Astrocyte (in vitro differentiated cells and primary cell): ENCODE measurements at regions not wholly inside any gene's neighbourhood (a gene's known extent, or its start where the extent isn't known, plus 50 kb on each side); places are given as distances from the start of the nearest gene placed in this dataset.

ENCODE experiments used
- DNase-seq: peaks from one replicate; pipeline ENCODE4 v3.0.0-alpha.2; 2010; ENCODE audit warnings: low read depth
- FAIRE-seq: peaks from 2 replicates; lab custom pipeline; 2011; peaks lifted over from hg19 to GRCh38; lab: Jason Lieb, UNC
- H2AFZ ChIP-seq: 2 replicates; pipeline ENCODE4 v1.6.0; 2012; ENCODE audit warnings: low read depth, low read length, inconsistent platforms
- H3K27ac ChIP-seq: 2 replicates; pipeline ENCODE4 v1.5.1; 2011; ENCODE audit warnings: low read depth, low read length, inconsistent platforms
- H3K27me3 ChIP-seq: 2 replicates; pipeline ENCODE4 v1.6.0; 2011; ENCODE audit warnings: low read length, inconsistent platforms; ENCODE audit not compliant: insufficient read depth
- H3K36me3 ChIP-seq: 2 replicates; pipeline ENCODE4 v1.5.1; 2011; ENCODE audit warnings: low read length, inconsistent platforms; ENCODE audit not compliant: insufficient read depth
- H3K4me1 ChIP-seq: 2 replicates; pipeline ENCODE4 v1.5.1; 2011; ENCODE audit warnings: low read length, inconsistent platforms; ENCODE audit not compliant: insufficient read depth
- H3K4me2 ChIP-seq: 2 replicates; pipeline ENCODE4 v1.6.0; 2012; ENCODE audit warnings: low read length, inconsistent platforms
- H3K4me3 ChIP-seq: 2 replicates; pipeline ENCODE4 v1.5.1; 2011; ENCODE audit warnings: low read depth, mild to moderate bottlenecking, low read length, inconsistent platforms; ENCODE audit not compliant: insufficient read depth
- H3K79me2 ChIP-seq: 2 replicates; pipeline ENCODE4 v1.6.0; 2012; ENCODE audit warnings: mild to moderate bottlenecking, low read length, inconsistent platforms; ENCODE audit not compliant: insufficient read depth
- H3K9ac ChIP-seq: 2 replicates; pipeline ENCODE4 v1.6.0; 2012; ENCODE audit warnings: mild to moderate bottlenecking, low read length, inconsistent platforms
- H3K9me3 ChIP-seq: 2 replicates; pipeline ENCODE4 v1.5.1; 2012; ENCODE audit warnings: low read depth, mild to moderate bottlenecking, low read length, inconsistent platforms; ENCODE audit not compliant: insufficient read depth
- H4K20me1 ChIP-seq: 2 replicates; pipeline ENCODE4 v1.6.0; 2012; ENCODE audit warnings: low read length, inconsistent platforms; ENCODE audit not compliant: insufficient read depth
- H3K27ac Mint-ChIP-seq: one replicate; pipeline ENCODE4 v1.8.0; 2021; ENCODE audit warnings: mild to moderate bottlenecking, mixed read lengths; ENCODE audit not compliant: unreplicated experiment
- H3K27me3 Mint-ChIP-seq: one replicate; pipeline ENCODE4 v1.8.0; 2021; ENCODE audit warnings: low read depth, mixed read lengths; ENCODE audit not compliant: unreplicated experiment
- H3K36me3 Mint-ChIP-seq: one replicate; pipeline ENCODE4 v1.8.0; 2021; ENCODE audit warnings: low read depth, mixed read lengths; ENCODE audit not compliant: unreplicated experiment
- H3K4me1 Mint-ChIP-seq: one replicate; pipeline ENCODE4 v1.8.0; 2021; ENCODE audit warnings: low read depth, mixed read lengths; ENCODE audit not compliant: unreplicated experiment
- H3K4me3 Mint-ChIP-seq: one replicate; pipeline ENCODE4 v1.8.0; 2021; ENCODE audit warnings: mild to moderate bottlenecking, moderate library complexity, mixed read lengths; ENCODE audit not compliant: unreplicated experiment
- H3K9me3 Mint-ChIP-seq: one replicate; pipeline ENCODE4 v1.8.0; 2021; ENCODE audit warnings: mild to moderate bottlenecking, mixed read lengths; ENCODE audit not compliant: unreplicated experiment
- EZH2 ChIP-seq: IDR thresholded peaks from 2 replicates; pipeline ENCODE4 v1.6.1; 2012; ENCODE audit warnings: mild to moderate bottlenecking, low read length, inconsistent platforms; ENCODE audit not compliant: insufficient read depth
- TF ChIP-seq, protein P1 (sequence below): IDR thresholded peaks from 2 replicates; pipeline ENCODE4 v1.5.1; 2011; ENCODE audit warnings: low read depth, mild to moderate bottlenecking, inconsistent platforms, low read length, moderate library complexity; ENCODE audit not compliant: insufficient read depth

DNA sequence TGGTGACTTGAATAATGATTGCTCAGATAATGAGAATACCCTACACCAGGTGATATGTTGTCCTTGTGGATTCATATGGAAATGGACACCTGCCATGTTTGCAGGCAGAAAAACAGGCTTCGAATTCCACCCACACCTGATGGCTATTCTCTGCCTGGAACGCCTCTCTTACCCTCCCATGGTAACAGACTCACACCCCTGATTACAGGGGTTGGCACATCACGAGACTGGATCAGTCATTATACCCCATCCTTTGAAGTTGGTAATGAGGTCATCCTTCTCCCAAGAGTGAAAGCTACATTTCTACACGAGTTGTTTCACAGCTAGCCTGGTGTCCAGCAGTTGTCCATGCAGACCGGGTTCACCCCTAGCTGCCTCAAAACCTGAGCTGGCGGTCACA lies 71.4 kb upstream of the MBOAT2 start:
- Histone ChIP-seq H3K27ac (no peak overlapping the region), H3K4me3 (no peak overlapping the region), H3K36me3 (no peaks in the 10 kb centered on the region), H3K4me1 (peaks cover 5% of the 10 kb centered on the region), H3K9ac (no peak overlapping the region), H3K27me3 (no peaks in the 10 kb centered on the region), H3K9me3 (no peaks in the 10 kb centered on the region), H3K4me2 (no peak overlapping the region), H4K20me1 (no peaks in the 10 kb centered on the region), H3K79me2 (no peaks in the 10 kb centered on the region), H2AFZ (no peak overlapping the region)
- peaks cover 6% of the 10 kb centered on the region for H3K9me3 Mint-ChIP-seq
- no peak for DNase-seq
- TF ChIP-seq, protein P1, sequence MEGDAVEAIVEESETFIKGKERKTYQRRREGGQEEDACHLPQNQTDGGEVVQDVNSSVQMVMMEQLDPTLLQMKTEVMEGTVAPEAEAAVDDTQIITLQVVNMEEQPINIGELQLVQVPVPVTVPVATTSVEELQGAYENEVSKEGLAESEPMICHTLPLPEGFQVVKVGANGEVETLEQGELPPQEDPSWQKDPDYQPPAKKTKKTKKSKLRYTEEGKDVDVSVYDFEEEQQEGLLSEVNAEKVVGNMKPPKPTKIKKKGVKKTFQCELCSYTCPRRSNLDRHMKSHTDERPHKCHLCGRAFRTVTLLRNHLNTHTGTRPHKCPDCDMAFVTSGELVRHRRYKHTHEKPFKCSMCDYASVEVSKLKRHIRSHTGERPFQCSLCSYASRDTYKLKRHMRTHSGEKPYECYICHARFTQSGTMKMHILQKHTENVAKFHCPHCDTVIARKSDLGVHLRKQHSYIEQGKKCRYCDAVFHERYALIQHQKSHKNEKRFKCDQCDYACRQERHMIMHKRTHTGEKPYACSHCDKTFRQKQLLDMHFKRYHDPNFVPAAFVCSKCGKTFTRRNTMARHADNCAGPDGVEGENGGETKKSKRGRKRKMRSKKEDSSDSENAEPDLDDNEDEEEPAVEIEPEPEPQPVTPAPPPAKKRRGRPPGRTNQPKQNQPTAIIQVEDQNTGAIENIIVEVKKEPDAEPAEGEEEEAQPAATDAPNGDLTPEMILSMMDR: no peak
- TF ChIP-seq EZH2: no peak
- H3K4me3 Mint-ChIP-seq: no peak overlapping the region
- H3K4me1 Mint-ChIP-seq: peaks cover 9% of the 10 kb centered on the region
- H3K27ac Mint-ChIP-seq: no peak overlapping the region
- no peaks in the 10 kb centered on the region for H3K36me3 Mint-ChIP-seq
- FAIRE-seq: no peak
- peaks cover 2% of the 10 kb centered on the region for H3K27me3 Mint-ChIP-seq

DNA sequence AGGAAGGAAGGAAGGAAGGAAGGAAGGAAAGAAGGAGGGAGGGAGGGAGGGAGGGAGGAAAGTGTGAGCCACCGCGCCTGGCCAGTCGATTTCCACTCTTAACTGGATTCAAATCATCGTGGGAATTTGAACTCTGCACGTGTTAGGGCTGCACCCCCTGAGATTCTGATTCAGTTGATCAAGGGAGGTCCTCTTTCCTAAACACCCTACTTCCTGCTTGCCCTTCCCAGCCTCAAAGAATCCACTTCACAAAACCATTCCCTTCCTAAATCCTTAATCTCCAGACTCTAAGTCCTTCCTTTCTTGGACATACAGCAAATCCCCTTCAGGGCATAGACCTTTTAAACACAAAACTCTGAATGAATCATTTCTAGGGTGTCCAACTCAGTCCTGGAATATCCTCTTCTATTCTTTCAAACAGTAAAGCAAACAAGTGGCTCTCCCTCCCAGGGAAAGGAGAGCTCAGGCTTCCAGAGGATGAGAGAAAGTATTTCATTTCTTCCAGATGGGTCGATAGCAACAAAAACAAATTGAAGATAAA lies 68.2 kb upstream of the MBOAT2 start:
- Histone ChIP-seq H4K20me1 (no peaks in the 10 kb centered on the region), H2AFZ (no peak overlapping the region), H3K9ac (no peak overlapping the region), H3K4me2 (peak overlapping the region; percentile 8), H3K4me1 (peaks cover 5% of the 10 kb centered on the region), H3K27ac (no peak overlapping the region), H3K9me3 (no peaks in the 10 kb centered on the region), H3K4me3 (no peak overlapping the region), H3K79me2 (no peaks in the 10 kb centered on the region), H3K36me3 (no peaks in the 10 kb centered on the region), H3K27me3 (no peaks in the 10 kb centered on the region)
- Mint-ChIP-seq H3K36me3 (no peaks in the 10 kb centered on the region), H3K9me3 (peaks cover 16% of the 10 kb centered on the region), H3K27me3 (no peaks in the 10 kb centered on the region), H3K27ac (no peak overlapping the region), H3K4me1 (peaks cover 9% of the 10 kb centered on the region), H3K4me3 (no peak overlapping the region)
- TF ChIP-seq EZH2: no peak
- TF ChIP-seq, protein P1: no peak
- no peak for FAIRE-seq
- no peak for DNase-seq

- Mint-ChIP-seq H3K27ac (peak overlapping the region; percentile 85), H3K36me3 (no peaks in the 10 kb centered on the region), H3K27me3 (no peaks in the 10 kb centered on the region), H3K4me1 (peaks cover 9% of the 10 kb centered on the region), H3K4me3 (no peak overlapping the region), H3K9me3 (peaks cover 16% of the 10 kb centered on the region)
- TF ChIP-seq, protein P1: no peak
- no peak for TF ChIP-seq EZH2
- H3K4me2 ChIP-seq: peak overlapping the region; percentile 8
- H3K9ac ChIP-seq: no peak overlapping the region
- no peak overlapping the region for H2AFZ ChIP-seq
- H3K9me3 ChIP-seq: no peaks in the 10 kb centered on the region
- H3K4me1 ChIP-seq: peaks cover 5% of the 10 kb centered on the region
- DNase-seq (peak; percentile 90), FAIRE-seq (peak; percentile 58)
- H3K27ac ChIP-seq: no peak overlapping the region
- H3K79me2 ChIP-seq: no peaks in the 10 kb centered on the region
- H3K4me3 ChIP-seq: no peak overlapping the region
- no peaks in the 10 kb centered on the region for H3K27me3 ChIP-seq
- no peaks in the 10 kb centered on the region for H3K36me3 ChIP-seq
- H4K20me1 ChIP-seq: no peaks in the 10 kb centered on the region
Observed at GRCh38 chr2:9071032-9071431, 67.5 kb upstream of the MBOAT2 start.
